PFSK-1 (cell line): ENCODE measurements at regions not wholly inside any gene's neighbourhood (a gene's known extent, or its start where the extent isn't known, plus 50 kb on each side); places are given as distances from the start of the nearest gene placed in this dataset.

Source experiments
- FOXP2 ChIP-seq: optimal IDR thresholded peaks from 2 replicates; pipeline ENCODE3; 2011; ENCODE audit warnings: borderline replicate concordance, control low read depth, inconsistent platforms; ENCODE audit not compliant: insufficient read depth; ENCODE audit errors: extremely low read length, extremely low read depth
- POLR2AphosphoS5 ChIP-seq: IDR thresholded peaks from 2 replicates; pipeline ENCODE4 v1.6.1; 2012; ENCODE audit warnings: low read depth, mild to moderate bottlenecking, control low read depth, low read length, moderate library complexity
- REST ChIP-seq, 2 experiments: IDR thresholded peaks; 2 replicates each; pipeline versions ENCODE4 v1.6.1 to v1.8.0; 2011 to 2012; ENCODE audit warnings: low read depth in 2 of 2, low read length in 2 of 2, control low read depth in 1 of 2, inconsistent platforms in 1 of 2, mild to moderate bottlenecking in 1 of 2, moderate library complexity in 1 of 2; ENCODE audit not compliant: insufficient read depth in 1 of 2
- SIN3A ChIP-seq: IDR thresholded peaks from 2 replicates; pipeline ENCODE4 v1.6.1; 2012; ENCODE audit warnings: mild to moderate bottlenecking, low read length, moderate library complexity, borderline replicate concordance; ENCODE audit not compliant: insufficient read depth
- TAF1 ChIP-seq: IDR thresholded peaks from 2 replicates; pipeline ENCODE4 v1.6.1; 2012; ENCODE audit warnings: low read length, control low read depth, borderline replicate concordance; ENCODE audit not compliant: insufficient read depth

- TF ChIP-seq FOXP2 (no peak), REST (IDR thresholded peaks at IDR 0.05; ENCODE audit: insufficient read depth in 1 of 2, low read depth in 2 of 2, low read length in 2 of 2) (no peak), TAF1 (no peak), POLR2AphosphoS5 (no peak)
Observed at GRCh38 chr6:169046021-169046420, 207.6 kb downstream of the THBS2 start.

GRCh38 chr6:169045486-169045885, 208.2 kb downstream of the THBS2 start:
- no peak for TF ChIP-seq SIN3A
- TF ChIP-seq FOXP2, result no peak
- TF ChIP-seq REST (IDR thresholded peaks at IDR 0.05; ENCODE audit: insufficient read depth in 1 of 2, low read depth in 2 of 2, low read length in 2 of 2), result no peak
- TF ChIP-seq POLR2AphosphoS5, result no peak
- no peak for TF ChIP-seq TAF1

- TF ChIP-seq REST (IDR thresholded peaks at IDR 0.05; ENCODE audit: insufficient read depth in 1 of 2, low read depth in 2 of 2, low read length in 2 of 2) (no peak), FOXP2 (no peak), SIN3A (no peak), POLR2AphosphoS5 (no peak), TAF1 (no peak)
Observed at GRCh38 chr6:169044381-169045230, 209.0 kb downstream of the THBS2 start.

GRCh38 chr6:169042061-169042460, 211.6 kb downstream of the THBS2 start:
- TF ChIP-seq TAF1 (no peak), REST (IDR thresholded peaks at IDR 0.05; ENCODE audit: insufficient read depth in 1 of 2, low read depth in 2 of 2, low read length in 2 of 2) (no peak)

GRCh38 chr6:169041078-169041477, 212.6 kb downstream of the THBS2 start:
- TF ChIP-seq SIN3A (no peak), TAF1 (no peak), POLR2AphosphoS5 (no peak), REST (IDR thresholded peaks at IDR 0.05; ENCODE audit: insufficient read depth in 1 of 2, low read depth in 2 of 2, low read length in 2 of 2) (no peak), FOXP2 (no peak)
